ENCODE measurements at regions not wholly inside any gene's neighbourhood (a gene's known extent, or its start where the extent isn't known, plus 50 kb on each side); places are given as distances from the start of the nearest gene placed in this dataset.

GRCh38 chr1:163596541-163597258, 274.9 kb downstream of the NUF2 start:
- in situ Hi-C loops (cut with HindIII; ENCODE audit: low sequenced_read_pairs) = no loop called here
- no peak overlapping the region for H3K4me3 ChIP-seq (ENCODE audit: low read depth, low read length)
- no peak for TF ChIP-seq CTCF (IDR thresholded peaks at IDR 0.05; ENCODE audit: low read depth, low read length)
- no peak for DNase-seq (ENCODE audit: low read depth, low spot score)

GRCh38 chr1:163604321-163604720, 282.6 kb downstream of the NUF2 start:
- no peak for TF ChIP-seq CTCF (IDR thresholded peaks at IDR 0.05; ENCODE audit: low read depth, low read length)
- in situ Hi-C loops (cut with HindIII; ENCODE audit: low sequenced_read_pairs) = no loop called here
- no peak for DNase-seq (ENCODE audit: low read depth, low spot score)
- no peak overlapping the region for H3K4me3 ChIP-seq (ENCODE audit: low read depth, low read length)

GRCh38 chr1:163604896-163605295, 283.1 kb downstream of the NUF2 start:
- DNase-seq (ENCODE audit: low read depth, low spot score) = no peak
- TF ChIP-seq CTCF (IDR thresholded peaks at IDR 0.05; ENCODE audit: low read depth, low read length) = no peak
- H3K4me3 ChIP-seq (ENCODE audit: low read depth, low read length) = no peak overlapping the region
- in situ Hi-C loops (cut with HindIII; ENCODE audit: low sequenced_read_pairs) = no loop called here

GRCh38 chr1:163608979-163609378, 287.2 kb downstream of the NUF2 start:
- no peak for TF ChIP-seq CTCF (IDR thresholded peaks at IDR 0.05; ENCODE audit: low read depth, low read length)
- in situ Hi-C loops (cut with HindIII; ENCODE audit: low sequenced_read_pairs) = no loop called here
- DNase-seq (ENCODE audit: low read depth, low spot score) = no peak
- H3K4me3 ChIP-seq (ENCODE audit: low read depth, low read length) = no peak overlapping the region

- in situ Hi-C loops (cut with HindIII; ENCODE audit: low sequenced_read_pairs) = no loop called here
- DNase-seq (ENCODE audit: low read depth, low spot score) = no peak
- H3K4me3 ChIP-seq (ENCODE audit: low read depth, low read length) = no peak overlapping the region
Measured at GRCh38 chr1:163609858-163610257, 288.1 kb downstream of the NUF2 start.

GRCh38 chr1:163610486-163610885, 288.7 kb downstream of the NUF2 start:
- no peak for TF ChIP-seq CTCF (IDR thresholded peaks at IDR 0.05; ENCODE audit: low read depth, low read length)
- DNase-seq (ENCODE audit: low read depth, low spot score) = no peak
- in situ Hi-C loops (cut with HindIII; ENCODE audit: low sequenced_read_pairs) = no loop called here
- H3K4me3 ChIP-seq (ENCODE audit: low read depth, low read length) = no peak overlapping the region

More at GRCh38 chr1:163609858-163610257, 288.1 kb downstream of the NUF2 start:
- TF ChIP-seq CTCF (IDR thresholded peaks at IDR 0.05; ENCODE audit: low read depth, low read length) = no peak
